ENCODE measurements at regions not wholly inside any gene's neighbourhood (a gene's known extent, or its start where the extent isn't known, plus 50 kb on each side); places are given as distances from the start of the nearest gene placed in this dataset.

DNA sequence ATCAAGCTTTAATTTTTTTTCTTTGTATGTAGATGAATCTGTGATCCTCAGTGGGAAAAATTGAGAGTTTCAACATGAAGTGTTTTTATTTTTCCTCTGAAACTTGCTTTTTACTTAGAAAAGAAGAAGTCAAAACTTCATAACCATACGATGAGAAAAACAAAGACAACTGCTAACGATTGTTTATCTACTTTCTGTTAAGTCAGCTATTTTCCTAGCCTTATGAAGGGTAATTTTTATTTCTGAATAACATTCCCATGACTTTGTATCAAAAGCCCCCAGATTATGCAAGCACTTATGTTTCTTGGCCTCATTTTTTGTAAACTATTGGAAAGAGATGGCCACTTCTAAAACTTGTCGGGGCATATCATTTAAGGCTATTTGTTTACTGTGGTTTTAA, 645.1 kb upstream of the PRKX start (continued):
- TF ChIP-seq, protein P1, sequence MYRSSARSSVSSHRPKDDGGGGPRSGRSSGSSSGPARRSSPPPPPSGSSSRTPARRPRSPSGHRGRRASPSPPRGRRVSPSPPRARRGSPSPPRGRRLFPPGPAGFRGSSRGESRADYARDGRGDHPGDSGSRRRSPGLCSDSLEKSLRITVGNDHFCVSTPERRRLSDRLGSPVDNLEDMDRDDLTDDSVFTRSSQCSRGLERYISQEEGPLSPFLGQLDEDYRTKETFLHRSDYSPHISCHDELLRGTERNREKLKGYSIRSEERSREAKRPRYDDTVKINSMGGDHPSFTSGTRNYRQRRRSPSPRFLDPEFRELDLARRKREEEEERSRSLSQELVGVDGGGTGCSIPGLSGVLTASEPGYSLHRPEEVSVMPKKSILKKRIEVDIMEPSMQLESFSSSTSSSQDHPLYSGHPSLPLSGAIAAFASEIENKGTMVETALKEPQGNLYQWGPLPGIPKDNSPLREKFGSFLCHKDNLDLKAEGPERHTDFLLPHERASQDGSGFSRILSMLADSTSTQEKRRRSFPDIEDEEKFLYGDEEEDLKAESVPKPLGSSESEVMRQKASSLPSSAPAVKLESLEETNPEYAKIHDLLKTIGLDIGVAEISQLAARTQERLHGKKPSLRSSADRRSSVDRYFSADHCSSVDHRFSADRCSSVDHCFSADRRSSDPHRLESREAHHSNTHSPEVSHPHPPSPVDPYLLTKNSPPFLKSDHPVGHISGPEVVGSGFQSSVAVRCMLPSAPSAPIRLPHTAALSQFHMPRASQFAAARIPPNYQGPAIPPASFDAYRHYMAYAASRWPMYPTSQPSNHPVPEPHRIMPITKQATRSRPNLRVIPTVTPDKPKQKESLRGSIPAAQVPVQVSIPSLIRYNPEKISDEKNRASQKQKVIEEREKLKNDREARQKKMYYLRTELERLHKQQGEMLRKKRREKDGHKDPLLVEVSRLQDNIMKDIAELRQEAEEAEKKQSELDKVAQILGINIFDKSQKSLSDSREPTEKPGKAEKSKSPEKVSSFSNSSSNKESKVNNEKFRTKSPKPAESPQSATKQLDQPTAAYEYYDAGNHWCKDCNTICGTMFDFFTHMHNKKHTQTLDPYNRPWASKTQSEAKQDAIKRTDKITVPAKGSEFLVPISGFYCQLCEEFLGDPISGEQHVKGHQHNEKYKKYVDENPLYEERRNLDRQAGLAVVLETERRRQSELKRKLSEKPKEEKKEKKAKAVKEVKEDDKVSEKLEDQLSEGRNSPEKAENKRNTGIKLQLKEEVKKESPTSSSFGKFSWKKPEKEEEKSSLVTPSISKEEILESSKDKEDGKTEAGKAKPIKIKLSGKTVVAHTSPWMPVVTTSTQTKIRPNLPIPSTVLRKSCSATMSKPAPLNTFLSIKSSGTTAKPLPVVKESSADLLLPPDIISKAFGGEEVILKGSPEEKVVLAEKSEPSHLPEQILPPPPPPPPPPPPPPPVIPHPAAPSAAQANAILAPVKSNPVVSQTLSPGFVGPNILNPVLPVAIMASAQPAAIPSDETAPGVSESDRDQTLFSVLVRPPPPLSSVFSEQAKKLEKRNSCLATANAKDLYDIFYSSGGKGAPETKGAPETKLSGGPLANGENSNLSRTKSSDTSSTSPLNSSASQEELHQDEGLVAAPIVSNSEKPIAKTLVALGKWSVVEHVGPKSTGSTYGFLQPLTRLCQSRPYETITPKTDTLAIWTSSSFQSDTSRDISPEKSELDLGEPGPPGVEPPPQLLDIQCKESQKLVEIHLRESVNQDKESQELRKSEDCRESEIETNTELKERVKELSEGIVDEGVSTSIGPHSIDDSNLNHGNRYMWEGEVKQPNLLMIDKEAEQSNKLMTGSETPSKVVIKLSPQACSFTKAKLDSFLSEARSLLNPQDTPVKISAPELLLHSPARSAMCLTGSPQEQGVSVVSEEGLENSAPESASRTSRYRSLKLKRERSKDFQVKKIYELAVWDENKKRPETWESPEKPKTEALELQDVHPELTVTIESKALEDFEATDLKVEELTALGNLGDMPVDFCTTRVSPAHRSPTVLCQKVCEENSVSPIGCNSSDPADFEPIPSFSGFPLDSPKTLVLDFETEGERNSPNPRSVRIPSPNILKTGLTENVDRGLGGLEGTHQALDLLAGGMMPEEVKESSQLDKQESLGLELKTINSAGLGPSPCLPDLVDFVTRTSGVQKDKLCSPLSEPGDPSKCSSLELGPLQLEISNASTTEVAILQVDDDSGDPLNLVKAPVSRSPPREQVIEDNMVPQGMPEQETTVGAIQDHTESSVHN (IDR thresholded peaks at IDR 0.05; ENCODE audit: borderline replicate concordance in 1 of 2, low read depth in 1 of 2) = no peak
- TF ChIP-seq PHTF2 (CRISPR knock-in tag; IDR thresholded peaks at IDR 0.05) (no peak), PURB (CRISPR knock-in tag; IDR thresholded peaks at IDR 0.05; ENCODE audit: low read depth) (no peak), MAFK (IDR thresholded peaks at IDR 0.05; ENCODE audit: low read length) (peak; percentile 34; the same call in 1 of the 2 replicates), ZNF830 (CRISPR knock-in tag; IDR thresholded peaks at IDR 0.05) (no peak), FOXK1 (CRISPR knock-in tag; IDR thresholded peaks at IDR 0.05; ENCODE audit: borderline replicate concordance) (no peak), STAT5B (CRISPR knock-in tag; IDR thresholded peaks at IDR 0.05) (no peak), CBFA2T2 (conservative IDR thresholded peaks at IDR 0.05) (no peak), ZNF316 (IDR thresholded peaks at IDR 0.05) (peak; percentile 27; the same call in 1 of the 2 replicates), C11orf30 (IDR thresholded peaks at IDR 0.05; ENCODE audit: low read depth) (0 out of 2 replicates have a peak, but pooled peaks have one; percentile 5), TEAD2 (tag; IDR thresholded peaks at IDR 0.05) (no peak), ZNF431 (CRISPR knock-in tag; IDR thresholded peaks at IDR 0.05) (no peak), ZC3H4 (CRISPR knock-in tag; IDR thresholded peaks at IDR 0.05; ENCODE audit: borderline replicate concordance) (no peak), ESRRB (CRISPR knock-in tag; IDR thresholded peaks at IDR 0.05; ENCODE audit: borderline replicate concordance) (no peak), MAFF (IDR thresholded peaks at IDR 0.05; ENCODE audit: low read length) (peak; percentile 43), ZNF589 (CRISPR knock-in tag; IDR thresholded peaks at IDR 0.05; ENCODE audit: low read depth) (no peak)
- TF ChIP-seq, protein P2, sequence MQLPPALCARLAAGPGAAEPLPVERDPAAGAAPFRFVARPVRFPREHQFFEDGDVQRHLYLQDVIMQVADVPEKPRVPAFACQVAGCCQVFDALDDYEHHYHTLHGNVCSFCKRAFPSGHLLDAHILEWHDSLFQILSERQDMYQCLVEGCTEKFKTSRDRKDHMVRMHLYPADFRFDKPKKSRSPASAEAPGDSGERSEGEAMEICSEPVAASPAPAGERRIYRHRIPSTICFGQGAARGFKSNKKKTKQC (CRISPR knock-in tag; IDR thresholded peaks at IDR 0.05) = no peak
- TF ChIP-seq, protein P3, sequence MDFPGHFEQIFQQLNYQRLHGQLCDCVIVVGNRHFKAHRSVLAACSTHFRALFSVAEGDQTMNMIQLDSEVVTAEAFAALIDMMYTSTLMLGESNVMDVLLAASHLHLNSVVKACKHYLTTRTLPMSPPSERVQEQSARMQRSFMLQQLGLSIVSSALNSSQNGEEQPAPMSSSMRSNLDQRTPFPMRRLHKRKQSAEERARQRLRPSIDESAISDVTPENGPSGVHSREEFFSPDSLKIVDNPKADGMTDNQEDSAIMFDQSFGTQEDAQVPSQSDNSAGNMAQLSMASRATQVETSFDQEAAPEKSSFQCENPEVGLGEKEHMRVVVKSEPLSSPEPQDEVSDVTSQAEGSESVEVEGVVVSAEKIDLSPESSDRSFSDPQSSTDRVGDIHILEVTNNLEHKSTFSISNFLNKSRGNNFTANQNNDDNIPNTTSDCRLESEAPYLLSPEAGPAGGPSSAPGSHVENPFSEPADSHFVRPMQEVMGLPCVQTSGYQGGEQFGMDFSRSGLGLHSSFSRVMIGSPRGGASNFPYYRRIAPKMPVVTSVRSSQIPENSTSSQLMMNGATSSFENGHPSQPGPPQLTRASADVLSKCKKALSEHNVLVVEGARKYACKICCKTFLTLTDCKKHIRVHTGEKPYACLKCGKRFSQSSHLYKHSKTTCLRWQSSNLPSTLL (IDR thresholded peaks at IDR 0.05) = no peak
- TF ChIP-seq, protein P4, sequence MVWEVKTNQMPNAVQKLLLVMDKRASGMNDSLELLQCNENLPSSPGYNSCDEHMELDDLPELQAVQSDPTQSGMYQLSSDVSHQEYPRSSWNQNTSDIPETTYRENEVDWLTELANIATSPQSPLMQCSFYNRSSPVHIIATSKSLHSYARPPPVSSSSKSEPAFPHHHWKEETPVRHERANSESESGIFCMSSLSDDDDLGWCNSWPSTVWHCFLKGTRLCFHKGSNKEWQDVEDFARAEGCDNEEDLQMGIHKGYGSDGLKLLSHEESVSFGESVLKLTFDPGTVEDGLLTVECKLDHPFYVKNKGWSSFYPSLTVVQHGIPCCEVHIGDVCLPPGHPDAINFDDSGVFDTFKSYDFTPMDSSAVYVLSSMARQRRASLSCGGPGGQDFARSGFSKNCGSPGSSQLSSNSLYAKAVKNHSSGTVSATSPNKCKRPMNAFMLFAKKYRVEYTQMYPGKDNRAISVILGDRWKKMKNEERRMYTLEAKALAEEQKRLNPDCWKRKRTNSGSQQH (CRISPR knock-in tag; IDR thresholded peaks at IDR 0.05) = no peak
